ENCODE measurements at regions not wholly inside any gene's neighbourhood (a gene's known extent, or its start where the extent isn't known, plus 50 kb on each side); places are given as distances from the start of the nearest gene placed in this dataset.
A peak's percentile ranks its signal among the peaks of the same experiment; 100 is the strongest.

DNA sequence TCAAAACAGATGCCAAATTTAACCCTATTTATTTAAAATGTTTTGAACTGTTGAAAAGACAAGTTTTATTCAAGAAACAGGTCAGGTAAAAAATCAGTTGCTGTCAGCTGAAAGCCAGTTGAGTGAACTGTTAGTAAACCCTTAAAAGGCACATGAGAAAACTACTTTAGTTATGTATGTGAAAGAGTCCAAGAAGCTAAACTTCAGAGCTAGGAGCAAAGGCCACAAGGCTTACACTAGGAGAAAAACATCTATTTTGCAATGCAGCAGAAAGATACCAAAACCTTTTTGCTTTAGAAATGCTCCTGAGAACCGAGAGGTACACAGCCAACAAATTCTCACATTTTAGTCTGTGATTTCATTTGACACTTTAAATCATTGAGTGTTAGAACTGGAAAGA, 375.2 kb downstream of the FSCB start:
- no peak for DNase-seq

DNA sequence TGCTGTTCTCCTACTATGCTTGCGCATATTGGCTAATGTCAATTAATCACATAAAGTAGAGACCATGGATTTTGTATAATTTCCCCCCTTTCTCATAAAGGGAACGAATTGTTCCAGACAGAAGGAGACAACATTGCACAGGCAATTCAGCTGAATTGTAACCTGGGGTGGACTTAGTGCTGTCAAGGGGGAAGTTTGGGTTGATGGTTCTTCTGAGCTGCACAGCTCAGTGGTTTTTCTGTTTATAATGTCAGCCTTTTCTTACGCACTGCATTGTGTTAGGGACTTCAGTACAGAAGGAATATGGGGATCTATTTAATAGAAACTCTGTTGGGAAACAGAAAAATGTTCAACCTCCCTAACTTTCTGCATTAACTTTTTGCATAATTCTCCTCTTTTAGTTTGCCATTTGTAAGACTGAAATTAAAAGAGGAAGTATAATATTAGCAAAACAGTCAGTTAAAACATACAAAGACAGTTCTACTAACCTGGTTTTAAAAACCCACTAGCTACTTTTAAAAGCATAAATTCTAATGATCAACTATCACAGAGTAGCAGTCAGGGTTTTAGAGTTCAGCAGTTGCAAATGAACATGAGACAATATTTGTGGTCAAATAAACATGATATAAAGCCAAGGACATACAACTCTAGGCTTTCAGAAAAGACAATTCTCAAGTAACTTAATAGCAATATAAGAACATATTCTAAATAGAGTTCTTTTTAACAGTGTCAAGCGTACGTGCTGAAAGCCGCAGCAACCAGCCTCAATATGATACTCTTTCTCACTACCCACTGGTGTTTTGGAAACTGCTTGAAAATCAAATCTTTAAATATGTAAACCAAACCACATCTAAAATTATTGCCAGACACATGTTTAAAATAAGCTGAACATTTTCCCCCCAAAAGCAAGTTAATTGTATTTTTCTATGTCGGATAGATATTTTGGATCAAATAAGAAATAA, 393.0 kb downstream of the FSCB start:
- no peak for DNase-seq

DNA sequence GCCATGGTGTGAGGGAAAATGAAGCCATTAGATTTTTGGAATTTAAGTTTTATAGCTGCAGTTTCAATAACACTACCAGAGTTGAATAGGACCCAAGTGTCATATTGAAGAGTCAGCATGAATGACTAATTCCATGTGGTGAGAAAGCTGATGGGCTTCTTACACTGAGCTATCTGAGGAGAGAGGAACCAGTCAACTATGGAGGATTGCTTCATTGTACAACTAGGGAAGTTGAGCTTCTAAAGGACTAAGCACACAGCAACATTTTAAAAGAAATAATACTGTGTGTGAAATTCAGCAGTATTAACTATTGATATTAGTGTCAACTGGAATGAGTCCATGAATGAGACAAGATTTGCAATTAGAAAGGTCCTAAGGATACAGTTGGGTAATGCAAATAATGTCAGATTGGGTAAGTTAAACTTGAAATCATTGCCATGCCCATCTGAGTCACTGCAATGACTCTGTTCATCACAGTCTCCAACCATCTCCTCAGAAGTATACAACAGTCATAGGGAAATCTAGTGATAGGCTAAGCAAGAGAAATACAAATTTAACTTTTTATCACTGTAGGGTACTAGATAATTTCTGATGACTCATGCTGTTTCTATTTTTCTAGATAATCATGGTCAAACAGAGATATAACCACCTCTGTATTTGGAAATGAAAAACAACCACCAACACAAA, 394.2 kb downstream of the FSCB start:
- DNase-seq = no peak

- DNase-seq = no peak
Observed at GRCh38 chr14:44109036-44109435, 398.0 kb downstream of the FSCB start.

DNA sequence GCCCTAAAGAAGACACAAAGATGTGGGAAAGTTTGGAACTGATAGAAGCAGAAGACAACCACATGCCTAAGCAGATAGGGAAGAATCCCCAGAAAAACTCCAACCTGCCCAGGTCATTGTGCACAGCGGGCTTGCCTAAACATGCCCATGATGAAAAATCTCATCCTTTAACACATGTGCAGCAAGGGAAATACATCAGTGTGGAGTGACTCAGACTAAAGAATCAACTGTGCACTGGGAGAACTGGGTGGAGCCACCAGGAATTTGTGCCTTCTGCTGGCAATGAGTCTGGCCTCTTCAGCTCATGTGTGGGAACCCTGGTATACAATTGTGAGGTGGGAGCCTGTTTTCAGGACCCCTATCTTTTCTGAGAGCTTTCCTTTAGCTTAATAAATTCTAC, 398.5 kb downstream of the FSCB start:
- no peak for DNase-seq

DNA sequence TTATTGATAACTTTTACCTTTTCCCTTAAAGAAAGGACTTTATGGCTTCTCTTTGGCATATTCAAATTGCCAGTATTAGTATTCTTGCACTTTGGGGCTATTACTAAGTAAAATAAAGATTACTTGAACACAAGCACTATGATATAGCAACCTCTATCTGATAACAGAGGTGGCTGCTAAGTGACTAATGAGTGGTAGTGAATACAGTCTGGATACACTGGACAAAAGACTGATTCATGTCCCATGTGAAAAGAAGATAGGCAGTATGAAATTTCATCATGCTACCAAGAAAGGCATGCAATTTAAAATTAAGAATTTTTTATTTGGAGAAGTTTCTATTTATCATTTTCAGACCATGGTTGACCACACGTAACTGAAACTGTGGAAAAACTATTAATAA, 399.9 kb downstream of the FSCB start:
- DNase-seq = no peak

DNA sequence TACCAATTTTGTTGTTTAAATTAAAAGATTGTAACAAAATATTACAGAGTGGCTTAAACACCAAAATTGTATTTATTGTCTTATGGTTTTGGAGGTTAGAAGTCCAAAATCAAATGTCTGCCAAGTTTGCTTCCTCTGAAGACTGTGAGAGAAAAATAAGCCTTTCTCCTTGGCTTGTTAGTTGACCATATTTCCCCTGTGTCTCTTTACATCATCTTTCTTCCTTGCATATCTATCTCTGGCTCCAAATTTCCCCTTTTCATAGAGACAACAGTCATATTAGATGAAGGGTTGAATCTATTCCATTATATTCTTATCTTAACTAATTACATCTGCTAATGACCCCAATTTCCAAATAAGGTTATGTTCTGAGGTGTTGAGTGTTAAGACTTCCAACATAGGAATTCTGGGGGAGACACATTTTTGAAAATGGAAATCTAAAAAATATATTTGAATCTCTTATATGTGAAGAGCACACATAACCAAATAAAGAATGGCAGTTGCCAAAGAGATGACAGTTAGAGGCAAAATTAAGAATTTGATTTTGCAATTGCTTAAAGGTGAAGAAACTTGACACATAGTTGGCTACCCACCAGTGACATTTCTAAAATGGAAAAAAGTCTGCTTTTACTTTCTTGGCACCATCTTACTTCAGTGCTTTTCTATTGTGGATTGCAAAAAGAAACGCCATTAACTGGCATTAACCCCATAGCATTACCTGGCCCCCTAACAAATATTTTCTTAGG, 407.2 kb downstream of the FSCB start:
- no peak for DNase-seq

DNA sequence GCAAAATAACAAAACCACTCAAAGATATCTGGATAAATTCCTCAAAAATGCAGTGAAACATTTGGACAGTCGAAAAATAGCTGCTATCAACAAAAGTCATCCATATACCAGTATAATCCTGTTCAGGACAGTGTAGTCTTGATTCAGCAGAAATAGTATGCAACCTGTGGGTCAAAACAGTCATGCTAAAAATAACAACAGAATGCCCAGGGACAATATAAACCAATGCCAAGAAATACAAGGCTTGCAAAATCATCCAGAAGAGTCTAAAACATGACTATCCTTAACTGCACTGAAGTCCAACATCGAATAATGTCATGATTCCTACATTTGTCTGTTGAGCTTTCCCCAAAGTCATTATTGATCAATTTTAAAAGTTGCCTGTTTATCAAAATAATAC, 425.9 kb downstream of the FSCB start:
- DNase-seq = no peak

- peak; percentile 74 for DNase-seq
Observed at GRCh38 chr14:44070046-44070445, 437.0 kb downstream of the FSCB start.

GRCh38 chr14:44053422-44053821, 453.7 kb downstream of the FSCB start:
- no peak for DNase-seq

DNA sequence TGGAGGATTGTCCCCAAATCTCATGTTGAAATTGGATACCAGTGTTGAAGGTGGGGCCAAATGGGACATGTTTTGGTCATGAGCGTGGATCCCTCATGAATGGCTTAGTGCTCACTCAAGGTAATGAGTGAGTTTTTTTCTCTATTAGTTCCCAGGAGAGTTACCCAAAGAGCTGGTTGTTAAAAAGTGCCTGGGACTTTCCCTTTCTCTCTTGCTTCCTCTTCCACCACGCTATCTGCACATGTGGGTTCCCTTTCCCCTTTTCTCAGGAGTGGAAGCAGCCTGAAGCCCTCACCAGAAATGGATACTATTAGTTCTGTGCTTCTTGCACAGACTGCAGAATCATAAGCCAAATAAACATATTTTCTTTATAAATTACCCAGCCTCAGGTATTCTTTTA, 465.4 kb downstream of the FSCB start:
- no peak for DNase-seq

DNA sequence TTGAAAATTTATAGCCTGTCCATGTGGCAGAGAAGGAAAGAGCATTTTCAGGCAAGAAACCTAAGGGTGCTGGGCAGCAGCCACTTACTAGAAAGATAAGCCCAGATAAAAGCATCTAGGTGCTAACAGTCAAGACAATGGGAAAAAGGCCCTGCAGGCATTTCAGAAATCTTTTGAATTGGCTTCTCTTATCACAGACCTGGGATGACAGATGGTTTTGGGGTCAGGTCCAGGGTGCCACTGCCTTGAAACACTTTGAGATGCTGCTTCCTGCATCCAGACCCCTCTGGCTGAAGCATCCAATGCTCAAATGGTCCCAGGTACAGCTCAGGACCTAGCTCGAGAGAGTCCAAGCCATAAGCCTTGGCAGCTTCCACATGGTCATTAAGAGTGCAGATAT, 466.5 kb downstream of the FSCB start:
- no peak for DNase-seq

GRCh38 chr14:44036248-44036647, 470.8 kb downstream of the FSCB start:
- no peak for DNase-seq

- DNase-seq = no peak
Observed at GRCh38 chr14:44035707-44036106, 471.4 kb downstream of the FSCB start.

- DNase-seq = no peak
Observed at GRCh38 chr14:44030831-44031383, 476.2 kb downstream of the FSCB start.

DNA sequence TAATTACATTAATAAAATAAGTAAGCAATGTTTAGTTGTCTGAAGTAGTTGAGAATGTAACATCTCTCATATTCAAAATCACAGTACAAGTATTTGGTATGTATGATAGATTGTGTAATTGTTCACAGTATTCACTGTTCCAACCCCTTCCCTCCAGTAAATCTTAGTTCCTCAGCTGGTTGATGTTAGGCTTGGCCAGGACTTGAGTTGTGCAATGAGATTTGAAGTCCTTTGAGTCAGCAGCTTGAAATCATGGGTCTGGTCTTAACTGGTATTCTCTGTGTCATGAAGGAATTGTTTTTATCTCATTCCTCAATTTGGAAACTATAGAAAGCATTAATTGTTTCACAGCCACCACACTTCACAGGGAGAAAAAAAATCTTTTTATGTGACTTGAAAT, 477.1 kb downstream of the FSCB start:
- no peak for DNase-seq

- DNase-seq = no peak
Observed at GRCh38 chr14:44027397-44027796, 479.7 kb downstream of the FSCB start.

DNA sequence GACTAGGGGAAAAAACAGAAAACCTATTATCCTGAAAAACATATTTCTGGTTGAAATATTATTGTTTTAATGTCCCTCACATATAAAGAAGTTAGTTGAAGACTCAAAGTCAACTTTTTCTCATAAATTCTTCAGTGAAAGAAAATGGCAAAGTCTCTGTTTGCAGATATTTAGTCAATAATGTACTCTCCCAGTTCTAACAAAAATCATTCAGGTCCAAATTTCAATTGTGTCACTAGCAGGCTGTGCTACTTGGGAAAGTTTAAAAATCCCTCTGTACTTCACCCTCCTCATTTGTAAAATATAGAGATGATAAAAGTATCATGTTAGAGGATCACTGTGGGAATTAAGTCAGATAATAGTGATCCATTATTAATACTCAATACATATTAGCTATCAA, 496.5 kb downstream of the FSCB start:
- no peak for DNase-seq

- DNase-seq = no peak
Observed at GRCh38 chr14:44010071-44010470, 497.0 kb downstream of the FSCB start.

DNA sequence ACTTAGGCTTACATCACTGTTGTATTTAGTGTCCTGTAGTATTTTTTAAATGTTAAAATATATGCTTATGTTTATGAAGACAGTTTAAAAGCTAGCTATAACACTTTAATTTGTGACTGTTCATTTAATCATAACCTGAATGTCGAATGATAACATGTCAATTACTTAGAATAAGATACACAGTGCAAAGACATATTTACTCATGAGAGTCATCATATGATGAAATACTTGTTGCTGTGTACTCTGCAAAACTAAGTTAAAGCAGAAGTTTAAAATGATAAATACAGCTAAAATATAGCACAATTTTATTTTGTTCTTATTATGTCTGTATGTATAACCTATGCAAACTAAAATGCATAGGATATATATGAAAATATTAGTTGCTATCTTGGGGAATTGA, 497.4 kb downstream of the FSCB start:
- no peak for DNase-seq

- DNase-seq = no peak
Observed at GRCh38 chr14:43988989-43989388, 518.1 kb downstream of the FSCB start.

DNA sequence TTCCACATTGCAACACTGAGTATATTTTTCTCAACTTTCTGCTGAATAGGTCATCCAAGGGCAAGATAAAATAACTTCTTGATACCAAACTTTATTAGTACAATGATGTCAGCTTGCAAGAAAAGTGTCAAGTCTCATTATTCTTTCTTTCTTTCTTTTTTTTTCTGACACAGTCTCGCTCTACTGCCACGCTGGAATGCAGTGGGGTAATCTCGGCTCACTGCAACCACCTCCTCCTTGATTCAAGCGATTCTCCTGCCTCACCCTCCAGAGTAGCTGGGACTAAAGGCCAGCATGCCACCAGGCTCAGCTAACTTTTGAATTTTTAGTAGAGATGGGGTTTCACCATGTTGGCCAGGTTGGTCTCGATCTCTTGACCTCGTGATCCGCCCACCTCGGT, 523.4 kb downstream of the FSCB start:
- no peak for DNase-seq

DNA sequence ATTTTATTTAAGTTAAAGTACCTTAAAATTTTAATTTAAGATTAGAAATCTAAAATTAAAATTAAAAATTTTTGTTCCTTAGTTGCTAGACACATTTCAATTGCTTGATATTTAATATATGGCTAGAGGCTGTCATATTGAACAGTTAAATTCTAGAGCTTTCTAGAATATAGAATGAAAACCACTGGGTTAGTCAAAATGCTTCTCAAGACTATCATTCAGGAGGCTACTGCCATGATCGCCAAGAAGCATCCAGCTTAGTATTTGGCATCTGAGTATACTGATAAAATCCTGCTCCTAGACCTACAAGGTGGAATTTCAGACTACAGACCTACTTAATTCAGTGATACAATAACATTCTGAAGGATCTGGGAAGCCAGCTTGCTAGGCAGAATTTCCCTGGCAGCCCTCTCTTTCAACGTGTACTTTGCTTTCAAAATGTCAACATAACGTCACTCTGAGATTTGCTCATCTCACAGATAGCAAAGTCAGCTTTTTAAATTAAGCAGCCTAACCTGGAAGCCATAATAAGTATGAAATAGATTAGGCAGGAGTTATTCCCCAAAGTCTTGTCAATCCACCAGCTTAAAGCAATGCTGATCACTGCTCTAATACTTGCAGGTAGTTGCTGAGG, 525.8 kb downstream of the FSCB start:
- DNase-seq = no peak

All from NCI-H1694 treated with DMSO at 0.1 percent for 48 hours (cell line).